Activated CD4-positive, alpha-beta memory T cell treated with anti-CD3 and anti-CD28 coated beads, Interleukin-2, amount 10 ng/mL, durations not matched to agents 7 days and 5 days (primary cell): ENCODE measurements at regions not wholly inside any gene's neighbourhood (a gene's known extent, or its start where the extent isn't known, plus 50 kb on each side); places are given as distances from the start of the nearest gene placed in this dataset.

Experiments used
- CTCF ChIA-PET: fragments of 350-600 bp; sonication (Branson Sonifier 250); formaldehyde crosslinking; loops from one replicate; lab custom pipeline; 2021; ENCODE audit warnings: antibody characterized with exemption, inconsistent platforms; lab: Charles Lee
- POLR2A ChIA-PET: fragments of 350-600 bp; sonication (Branson Sonifier 250); formaldehyde crosslinking; loops from one replicate; lab custom pipeline; 2021; ENCODE audit warnings: antibody characterized with exemption; lab: Charles Lee
- DNase-seq: peaks from one replicate; pipeline ENCODE4 v3.0.0-alpha.2; 2020
- H3K27ac Mint-ChIP-seq: one replicate; pipeline ENCODE4 v1.8.0; 2021; ENCODE audit warnings: mild to moderate bottlenecking, mixed read lengths
- H3K27me3 Mint-ChIP-seq: one replicate; pipeline ENCODE4 v1.8.0; 2021; ENCODE audit warnings: mixed read lengths
- H3K36me3 Mint-ChIP-seq: one replicate; pipeline ENCODE4 v1.8.0; 2021; ENCODE audit warnings: low read depth, mixed read lengths
- H3K4me1 Mint-ChIP-seq: one replicate; pipeline ENCODE4 v1.8.0; 2021; ENCODE audit warnings: mixed read lengths
- H3K4me3 Mint-ChIP-seq: one replicate; pipeline ENCODE4 v1.8.0; 2021; ENCODE audit warnings: mild to moderate bottlenecking, mixed read lengths
- H3K9me3 Mint-ChIP-seq: one replicate; pipeline ENCODE4 v1.8.0; 2021; ENCODE audit warnings: mixed read lengths

GRCh38 chr2:193583638-193584400, 1389.1 kb upstream of the TMEFF2 start:
- POLR2A ChIA-PET: no interaction called here
- Mint-ChIP-seq H3K4me3 (no peak overlapping the region), H3K27me3 (no peaks in the 10 kb centered on the region), H3K27ac (no peak overlapping the region), H3K9me3 (no peaks in the 10 kb centered on the region), H3K4me1 (no peaks in the 10 kb centered on the region), H3K36me3 (no peaks in the 10 kb centered on the region)
- CTCF ChIA-PET: no interaction called here
- DNase-seq: no peak

- POLR2A ChIA-PET: no interaction called here
These were observed 1387.1 kb upstream of the TMEFF2 start for GRCh38 chr2:193581807-193582206.

GRCh38 chr2:193580176-193580950, 1385.6 kb upstream of the TMEFF2 start:
- DNase-seq: no peak
- no peaks in the 10 kb centered on the region for H3K27me3 Mint-ChIP-seq
- no peak overlapping the region for H3K4me3 Mint-ChIP-seq
- ChIA-PET POLR2A (no interaction called here), CTCF (no interaction called here)
- no peak overlapping the region for H3K27ac Mint-ChIP-seq
- no peaks in the 10 kb centered on the region for H3K9me3 Mint-ChIP-seq
- no peaks in the 10 kb centered on the region for H3K36me3 Mint-ChIP-seq
- H3K4me1 Mint-ChIP-seq: no peaks in the 10 kb centered on the region

More at GRCh38 chr2:193581807-193582206, 1387.1 kb upstream of the TMEFF2 start:
- Mint-ChIP-seq H3K4me3 (no peak overlapping the region), H3K4me1 (no peaks in the 10 kb centered on the region), H3K9me3 (no peaks in the 10 kb centered on the region), H3K36me3 (no peaks in the 10 kb centered on the region), H3K27ac (no peak overlapping the region), H3K27me3 (no peaks in the 10 kb centered on the region)
- no peak for DNase-seq
- CTCF ChIA-PET: no interaction called here

- no peak for DNase-seq
- Mint-ChIP-seq H3K36me3 (no peaks in the 10 kb centered on the region), H3K4me1 (no peaks in the 10 kb centered on the region), H3K27me3 (no peaks in the 10 kb centered on the region), H3K4me3 (no peak overlapping the region), H3K27ac (no peak overlapping the region), H3K9me3 (no peaks in the 10 kb centered on the region)
- POLR2A ChIA-PET: no interaction called here
- CTCF ChIA-PET: no interaction called here
These were observed 1372.2 kb upstream of the TMEFF2 start for GRCh38 chr2:193566886-193567285.

GRCh38 chr2:193566276-193566675, 1371.5 kb upstream of the TMEFF2 start:
- DNase-seq: no peak
- CTCF ChIA-PET: no interaction called here
- Mint-ChIP-seq H3K36me3 (no peaks in the 10 kb centered on the region), H3K27me3 (no peaks in the 10 kb centered on the region), H3K4me3 (no peak overlapping the region), H3K27ac (no peak overlapping the region), H3K9me3 (no peaks in the 10 kb centered on the region), H3K4me1 (no peaks in the 10 kb centered on the region)
- POLR2A ChIA-PET: no interaction called here

GRCh38 chr2:193562031-193562430, 1367.3 kb upstream of the TMEFF2 start:
- no peaks in the 10 kb centered on the region for H3K36me3 Mint-ChIP-seq
- H3K27me3 Mint-ChIP-seq: no peaks in the 10 kb centered on the region
- no peaks in the 10 kb centered on the region for H3K4me1 Mint-ChIP-seq
- no peak overlapping the region for H3K4me3 Mint-ChIP-seq
- POLR2A ChIA-PET: no interaction called here
- DNase-seq: no peak
- CTCF ChIA-PET: no interaction called here
- H3K27ac Mint-ChIP-seq: no peak overlapping the region
- H3K9me3 Mint-ChIP-seq: no peaks in the 10 kb centered on the region

- H3K4me1 Mint-ChIP-seq: no peaks in the 10 kb centered on the region
- POLR2A ChIA-PET: no interaction called here
- CTCF ChIA-PET: no interaction called here
- no peak overlapping the region for H3K27ac Mint-ChIP-seq
- no peak overlapping the region for H3K4me3 Mint-ChIP-seq
- no peaks in the 10 kb centered on the region for H3K36me3 Mint-ChIP-seq
- DNase-seq: no peak
- H3K9me3 Mint-ChIP-seq: no peaks in the 10 kb centered on the region
- no peaks in the 10 kb centered on the region for H3K27me3 Mint-ChIP-seq
These were observed 1366.3 kb upstream of the TMEFF2 start for GRCh38 chr2:193561054-193561453.

- no peaks in the 10 kb centered on the region for H3K27me3 Mint-ChIP-seq
- H3K27ac Mint-ChIP-seq: no peak overlapping the region
- POLR2A ChIA-PET: no interaction called here
- no peak for DNase-seq
- CTCF ChIA-PET: no interaction called here
- H3K36me3 Mint-ChIP-seq: no peaks in the 10 kb centered on the region
- no peak overlapping the region for H3K4me3 Mint-ChIP-seq
- no peaks in the 10 kb centered on the region for H3K9me3 Mint-ChIP-seq
- no peaks in the 10 kb centered on the region for H3K4me1 Mint-ChIP-seq
These were observed 1362.2 kb upstream of the TMEFF2 start for GRCh38 chr2:193556766-193557470.

GRCh38 chr2:193549661-193550060, 1354.9 kb upstream of the TMEFF2 start:
- Mint-ChIP-seq H3K27ac (no peak overlapping the region), H3K9me3 (peaks cover 2% of the 10 kb centered on the region), H3K4me3 (no peak overlapping the region), H3K27me3 (no peaks in the 10 kb centered on the region), H3K36me3 (no peaks in the 10 kb centered on the region), H3K4me1 (no peaks in the 10 kb centered on the region)
- POLR2A ChIA-PET: no interaction called here
- CTCF ChIA-PET: no interaction called here
- DNase-seq: no peak

- Mint-ChIP-seq H3K27ac (no peak overlapping the region), H3K4me3 (no peak overlapping the region), H3K4me1 (no peaks in the 10 kb centered on the region), H3K27me3 (no peaks in the 10 kb centered on the region), H3K9me3 (peaks cover 2% of the 10 kb centered on the region), H3K36me3 (no peaks in the 10 kb centered on the region)
- ChIA-PET POLR2A (no interaction called here), CTCF (no interaction called here)
- no peak for DNase-seq
These were observed 1348.0 kb upstream of the TMEFF2 start for GRCh38 chr2:193542762-193543161.

GRCh38 chr2:193539188-193539587, 1344.5 kb upstream of the TMEFF2 start:
- POLR2A ChIA-PET: no interaction called here
- H3K4me1 Mint-ChIP-seq: no peaks in the 10 kb centered on the region
- H3K27ac Mint-ChIP-seq: no peak overlapping the region
- no peaks in the 10 kb centered on the region for H3K36me3 Mint-ChIP-seq
- DNase-seq: no peak
- CTCF ChIA-PET: no interaction called here
- H3K27me3 Mint-ChIP-seq: no peaks in the 10 kb centered on the region
- no peaks in the 10 kb centered on the region for H3K9me3 Mint-ChIP-seq
- no peak overlapping the region for H3K4me3 Mint-ChIP-seq

- Mint-ChIP-seq H3K36me3 (no peaks in the 10 kb centered on the region), H3K9me3 (no peaks in the 10 kb centered on the region), H3K4me1 (no peaks in the 10 kb centered on the region), H3K4me3 (no peak overlapping the region), H3K27ac (no peak overlapping the region), H3K27me3 (no peaks in the 10 kb centered on the region)
- ChIA-PET CTCF (no interaction called here), POLR2A (no interaction called here)
- DNase-seq: no peak
These were observed 1343.3 kb upstream of the TMEFF2 start for GRCh38 chr2:193538061-193538460.

- H3K4me3 Mint-ChIP-seq: no peak overlapping the region
- no peak for DNase-seq
- H3K4me1 Mint-ChIP-seq: no peaks in the 10 kb centered on the region
- POLR2A ChIA-PET: no interaction called here
- H3K36me3 Mint-ChIP-seq: no peaks in the 10 kb centered on the region
- no peaks in the 10 kb centered on the region for H3K9me3 Mint-ChIP-seq
- no peaks in the 10 kb centered on the region for H3K27me3 Mint-ChIP-seq
- no peak overlapping the region for H3K27ac Mint-ChIP-seq
- CTCF ChIA-PET: no interaction called here
These were observed 1342.8 kb upstream of the TMEFF2 start for GRCh38 chr2:193537531-193537930.
